ENCODE measurements at regions not wholly inside any gene's neighbourhood (a gene's known extent, or its start where the extent isn't known, plus 50 kb on each side); places are given as distances from the start of the nearest gene placed in this dataset.

DNA sequence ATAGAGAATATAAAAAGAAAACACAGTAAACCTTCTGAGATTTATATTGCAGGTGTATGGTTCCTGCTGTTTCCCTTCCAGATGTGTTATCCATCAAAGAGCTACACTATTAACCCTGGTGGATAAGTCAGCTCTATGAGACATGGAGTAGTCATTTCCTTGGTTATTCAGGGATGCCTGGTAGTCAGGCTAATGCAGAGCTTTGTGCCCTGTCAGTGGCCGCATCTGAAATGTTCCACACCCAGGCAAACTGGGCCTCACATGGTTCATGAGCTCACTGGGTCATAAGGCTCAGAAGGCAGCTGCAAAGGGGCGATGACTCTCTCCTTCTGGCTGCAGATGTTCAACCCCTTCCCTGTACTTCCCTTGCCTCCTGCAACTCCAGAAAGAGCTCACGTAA, 473.6 kb downstream of the EPHA7 start:
- DNase-seq (ENCODE audit: low read depth in 3 of 3) = no peak

- DNase-seq (ENCODE audit: low read depth in 3 of 3) = no peak
These were observed 475.2 kb downstream of the EPHA7 start for GRCh38 chr6:92944132-92944531.

GRCh38 chr6:92942549-92942948, 476.8 kb downstream of the EPHA7 start:
- DNase-seq (ENCODE audit: low read depth in 3 of 3) = no peak

DNA sequence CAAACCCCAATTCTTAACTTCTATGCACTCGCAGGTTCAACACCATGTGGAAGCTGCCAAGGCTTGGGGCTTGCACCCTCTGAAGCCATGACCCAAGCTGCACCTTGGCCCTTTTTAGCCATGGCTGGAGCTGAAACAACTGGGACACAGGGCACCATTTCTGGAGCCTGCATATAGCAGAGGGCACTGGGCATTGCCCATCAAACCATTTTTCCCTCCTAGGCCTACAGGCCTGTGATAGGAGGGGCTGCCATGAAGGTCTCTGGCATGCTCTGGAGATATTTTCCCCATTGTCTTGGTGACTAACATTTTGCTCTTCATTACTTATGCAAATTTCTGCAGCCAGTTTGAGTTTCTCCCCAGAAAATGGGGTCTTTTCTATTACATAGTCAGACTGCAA, 484.7 kb downstream of the EPHA7 start:
- DNase-seq (ENCODE audit: low read depth in 3 of 3) = no peak

GRCh38 chr6:92930171-92930570, 489.2 kb downstream of the EPHA7 start:
- DNase-seq (ENCODE audit: low read depth in 3 of 3) = no peak

DNA sequence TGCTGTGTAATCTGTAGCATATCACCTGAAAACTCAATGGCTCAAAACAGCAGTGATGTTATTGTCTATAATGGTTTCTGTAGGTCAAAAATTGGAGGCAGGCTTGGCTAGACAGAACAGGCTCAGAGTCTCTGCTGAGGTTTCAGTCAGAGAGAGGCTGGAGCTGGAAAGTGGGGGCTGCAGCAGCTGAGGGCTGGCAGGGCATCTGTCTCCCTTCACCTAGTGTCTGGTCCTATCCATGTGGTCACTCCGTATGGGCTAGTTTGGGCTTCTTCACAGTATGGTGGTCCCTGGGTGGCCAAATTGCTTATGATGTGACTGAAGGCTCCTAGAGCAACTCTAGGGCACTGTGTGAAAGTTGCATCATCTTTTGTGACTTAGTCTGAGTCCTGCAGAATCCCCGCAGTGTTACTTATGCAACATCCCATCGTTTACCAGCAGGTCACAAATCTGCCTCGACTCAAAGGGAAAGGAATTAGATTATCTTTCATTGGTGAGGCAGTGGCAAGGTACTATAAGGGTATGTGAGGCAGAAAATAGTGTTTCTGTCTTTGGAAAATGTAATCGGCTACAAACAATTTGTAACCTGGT, 497.0 kb downstream of the EPHA7 start:
- no peak for DNase-seq (ENCODE audit: low read depth in 3 of 3)

GRCh38 chr6:92915466-92915865, 503.9 kb downstream of the EPHA7 start:
- no peak for DNase-seq (ENCODE audit: low read depth in 3 of 3)

- no peak for DNase-seq (ENCODE audit: low read depth in 3 of 3)
These were observed 508.1 kb downstream of the EPHA7 start for GRCh38 chr6:92911301-92911700.

- DNase-seq (ENCODE audit: low read depth in 3 of 3) = no peak
These were observed 508.7 kb downstream of the EPHA7 start for GRCh38 chr6:92910646-92911045.

DNA sequence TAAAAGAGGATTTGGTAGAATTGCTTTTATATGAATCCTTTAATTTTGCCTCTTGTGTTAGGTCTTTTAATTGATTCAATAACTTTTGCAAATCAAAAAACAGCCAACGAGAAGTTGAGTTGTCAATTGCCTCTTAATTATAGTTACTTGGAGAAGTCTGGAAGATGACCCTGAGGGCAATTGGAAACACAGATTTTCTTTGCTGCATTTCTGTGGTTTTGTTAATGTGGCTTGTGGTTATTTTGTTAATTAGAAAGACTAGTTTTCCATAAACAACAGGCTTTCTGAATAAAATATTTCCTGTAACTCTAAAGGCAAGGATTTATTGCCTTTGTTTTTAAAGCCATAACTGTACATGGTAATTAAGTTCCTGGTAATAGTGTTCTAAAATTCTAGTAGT, 513.0 kb downstream of the EPHA7 start:
- DNase-seq (ENCODE audit: low read depth in 3 of 3) = no peak

DNA sequence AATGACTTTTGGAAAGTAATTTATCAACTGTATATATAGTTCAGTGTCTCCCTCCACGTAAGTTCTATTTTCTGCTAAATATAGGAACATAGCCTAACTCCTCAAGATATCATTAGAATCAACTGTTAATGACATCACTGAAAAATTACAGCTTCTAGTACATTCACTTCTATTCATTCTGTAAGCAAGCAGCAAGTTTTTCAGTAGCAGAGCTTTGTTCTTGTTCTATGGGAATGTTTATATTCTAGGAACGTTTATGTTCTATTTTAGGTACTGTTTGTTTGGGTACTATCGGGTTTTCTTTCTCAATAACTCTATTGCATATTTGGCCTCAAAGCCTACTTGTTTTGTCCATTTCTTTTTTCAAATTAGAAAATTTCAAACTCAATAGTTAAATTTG, 525.6 kb downstream of the EPHA7 start:
- DNase-seq (ENCODE audit: low read depth in 3 of 3) = no peak

DNA sequence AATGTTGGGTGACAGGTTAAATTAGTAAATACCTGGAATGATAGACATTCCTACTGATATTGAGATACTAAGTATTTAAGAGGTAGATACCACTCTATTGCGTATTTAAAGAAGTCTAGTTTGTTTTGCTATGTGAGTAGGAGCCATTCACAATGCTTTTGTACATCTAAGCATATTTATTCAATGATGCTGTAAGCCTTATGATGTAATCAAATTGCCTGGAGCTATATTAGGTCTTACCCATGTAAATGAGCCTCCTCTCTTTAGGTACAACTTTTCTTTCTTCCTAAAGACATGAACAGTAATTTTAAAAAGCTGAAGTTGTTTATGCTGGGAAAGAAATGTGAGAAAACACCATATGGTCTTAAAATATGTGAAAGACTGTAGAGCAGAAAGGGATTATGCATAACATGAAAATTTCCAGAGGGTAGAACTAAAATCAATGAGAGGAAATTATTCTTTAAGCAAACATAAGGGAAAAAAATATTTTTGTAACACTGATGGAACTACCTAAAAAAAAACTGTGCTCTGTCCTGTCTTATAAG, 526.7 kb downstream of the EPHA7 start:
- no peak for DNase-seq (ENCODE audit: low read depth in 3 of 3)

DNA sequence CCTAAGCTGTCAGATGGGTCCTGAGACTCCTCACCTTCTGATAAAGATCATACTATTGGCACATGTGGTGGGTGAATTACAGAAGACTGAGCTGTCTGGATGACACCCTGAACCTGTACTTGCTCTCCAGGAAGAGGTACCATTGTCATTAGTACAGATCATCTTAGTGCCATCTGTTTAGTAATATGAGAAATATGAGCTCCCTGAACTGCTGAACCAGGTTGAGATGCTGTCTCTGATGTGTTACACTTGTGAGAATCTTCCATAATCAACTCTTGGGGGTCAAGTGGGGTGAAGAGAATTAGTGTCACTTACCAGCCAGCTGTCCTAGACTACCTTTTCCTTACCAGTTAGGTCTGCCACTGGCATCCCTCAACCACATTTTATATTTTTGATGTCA, 531.0 kb downstream of the EPHA7 start:
- no peak for DNase-seq (ENCODE audit: low read depth in 3 of 3)

DNA sequence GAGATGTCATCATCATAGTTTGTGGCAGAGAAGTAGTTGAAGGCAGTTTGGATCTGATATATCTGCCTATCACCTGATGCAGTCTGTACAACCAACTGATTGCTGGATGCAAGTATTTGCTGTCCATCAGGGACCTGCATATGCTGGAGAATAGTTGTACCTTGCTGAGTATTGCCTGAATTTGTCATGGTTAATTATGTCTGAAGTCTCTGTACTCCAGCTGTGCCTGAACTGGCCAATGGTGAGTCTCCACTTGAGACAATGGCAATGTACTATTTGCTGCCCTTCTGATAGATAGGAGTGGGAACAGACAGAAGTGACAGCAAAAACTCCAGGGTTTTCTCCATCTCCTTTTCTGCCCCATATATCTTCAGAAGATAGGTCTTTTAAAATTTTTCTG, 531.5 kb downstream of the EPHA7 start:
- no peak for DNase-seq (ENCODE audit: low read depth in 3 of 3)

- DNase-seq (ENCODE audit: low read depth in 3 of 3) = no peak
These were observed 539.8 kb downstream of the EPHA7 start for GRCh38 chr6:92879526-92879925.

DNA sequence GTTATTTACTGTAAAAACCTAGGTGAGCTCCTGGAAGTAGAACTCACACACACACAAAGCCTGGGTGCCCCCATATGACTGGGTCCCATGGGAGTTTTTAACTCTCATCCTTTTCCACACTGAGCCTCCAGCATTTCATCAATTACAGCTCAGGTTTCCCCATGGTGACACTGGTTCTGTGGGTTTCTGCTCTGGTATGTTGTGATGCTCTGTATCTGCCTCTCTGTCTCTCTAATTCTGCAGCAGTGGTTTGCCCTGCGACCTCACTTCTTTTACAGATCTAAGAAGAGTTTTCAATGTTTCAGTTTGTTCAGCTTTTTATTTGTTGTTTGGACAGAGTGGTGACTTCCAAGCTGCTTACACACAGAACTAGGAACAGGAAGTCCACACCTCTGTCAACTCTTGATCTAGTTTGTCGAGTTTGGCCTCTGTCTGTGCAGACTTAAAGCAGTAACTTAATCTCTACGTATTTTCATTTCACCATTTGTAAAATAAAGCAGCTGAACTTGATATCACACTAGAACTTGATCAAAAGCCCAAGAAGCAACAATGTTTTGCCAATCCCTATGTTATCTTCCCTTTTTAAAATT, 554.3 kb downstream of the EPHA7 start:
- DNase-seq (ENCODE audit: low read depth in 3 of 3) = no peak

GRCh38 chr6:92849636-92850035, 569.7 kb downstream of the EPHA7 start:
- DNase-seq (ENCODE audit: low read depth in 3 of 3) = no peak

DNA sequence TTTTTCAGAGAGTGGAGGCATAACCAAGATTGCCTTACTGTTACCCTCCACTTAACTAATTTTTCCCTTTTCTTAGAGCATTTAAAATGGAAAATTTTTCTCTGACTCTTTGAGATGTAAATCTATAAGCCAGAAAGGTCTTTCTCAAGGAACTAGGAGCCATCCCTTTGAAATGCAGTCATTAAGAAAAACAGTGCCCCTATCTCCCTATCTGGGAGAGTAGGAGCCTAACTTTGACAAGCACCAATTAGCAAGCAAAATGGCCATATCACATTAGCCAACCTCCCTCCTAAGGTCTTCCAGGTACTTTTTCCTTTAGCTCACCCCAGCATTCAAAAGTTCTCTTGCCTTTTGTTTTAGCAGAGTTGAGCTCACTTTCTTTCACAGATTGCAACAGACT, 570.5 kb downstream of the EPHA7 start:
- DNase-seq (ENCODE audit: low read depth in 3 of 3) = no peak

DNA sequence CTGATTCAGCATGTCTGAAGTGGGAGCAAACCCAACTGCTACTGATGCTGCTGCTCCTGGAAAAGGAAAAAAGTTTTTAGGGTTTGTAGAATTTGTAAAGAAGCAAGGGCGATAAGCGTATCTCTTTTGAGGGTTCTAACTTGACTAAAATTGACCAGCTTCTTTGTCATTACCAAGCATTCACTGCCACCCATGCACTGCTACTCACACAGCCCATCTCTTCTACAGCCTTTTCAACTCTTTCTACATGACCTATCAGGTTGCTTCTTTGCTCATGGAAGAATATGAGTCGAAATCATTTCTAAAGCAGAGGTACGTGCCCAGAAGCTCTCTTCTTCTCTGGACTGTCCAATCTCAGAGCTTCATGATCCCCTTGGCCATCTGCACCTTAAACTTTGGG, 570.9 kb downstream of the EPHA7 start:
- no peak for DNase-seq (ENCODE audit: low read depth in 3 of 3)

- no peak for DNase-seq (ENCODE audit: low read depth in 3 of 3)
These were observed 571.4 kb downstream of the EPHA7 start for GRCh38 chr6:92847988-92848387.

GRCh38 chr6:92840246-92840930, 579.0 kb downstream of the EPHA7 start:
- no peak for DNase-seq (ENCODE audit: low read depth in 3 of 3)

GRCh38 chr6:92828788-92829187, 590.6 kb downstream of the EPHA7 start:
- no peak for DNase-seq (ENCODE audit: low read depth in 3 of 3)

DNA sequence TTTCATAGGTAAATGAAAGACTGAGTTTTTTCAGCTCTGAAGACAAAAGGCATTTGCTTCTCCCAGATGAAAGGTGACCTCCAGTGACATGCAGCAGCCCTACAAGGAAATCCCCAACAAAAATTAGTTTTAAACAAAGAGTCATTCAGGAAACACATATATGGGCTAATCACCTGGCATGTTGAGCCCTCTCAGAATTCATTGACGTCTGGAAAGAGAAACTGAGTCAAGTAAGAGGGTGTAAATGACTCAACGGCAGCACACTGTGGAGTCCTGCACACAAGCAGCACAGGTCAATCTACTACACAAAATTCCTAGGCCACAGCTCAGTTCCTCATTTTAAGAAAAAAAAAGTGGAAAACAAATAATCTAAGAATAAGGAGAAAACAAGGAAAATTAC, 592.3 kb downstream of the EPHA7 start:
- no peak for DNase-seq (ENCODE audit: low read depth in 3 of 3)
